HCT116 (cell line): ENCODE measurements at regions not wholly inside any gene's neighbourhood (a gene's known extent, or its start where the extent isn't known, plus 50 kb on each side); places are given as distances from the start of the nearest gene placed in this dataset.

Source experiments
- ATAC-seq: fragments of 200-7000 bp; cut with Tn5 transposase; 2 replicates; pipeline ENCODE4 v1.9.1; 2020; ENCODE audit warnings: mild to moderate bottlenecking, moderate library complexity
- BruUV-seq: library from RNA; stranded (reverse); fragments of 400-500 nt; replicated peaks from 2 replicates; lab custom pipeline; 2021; lab: Mats Ljungman, UMichigan
- CTCF ChIA-PET: fragments of 300-600 bp; sonication (Branson Sonifier 250); formaldehyde crosslinking; loops from one replicate; lab custom pipeline; 2021; ENCODE audit warnings: antibody characterized with exemption; lab: Charles Lee
- POLR2A ChIA-PET: fragments of 300-600, 350-600 bp; sonication (Branson Sonifier 250); formaldehyde crosslinking; loops from one replicate; lab custom pipeline; 2021; ENCODE audit warnings: antibody characterized with exemption; lab: Charles Lee
- RAD21 ChIA-PET, 2 experiments: fragments of 300-600 bp; sonication (Branson Sonifier 250); formaldehyde crosslinking; loops; one replicate each; lab custom pipeline; 2023; ENCODE audit warnings: low total read pairs in 2 of 2; ENCODE audit not compliant: uncharacterized antibody in 2 of 2, unreplicated experiment in 2 of 2, low non-redundant PET in 1 of 2; lab: Charles Lee
- DNase-seq: peaks from one replicate; pipeline ENCODE4 v3.0.0-alpha.2; 2010; ENCODE audit warnings: low read depth, low spot score
- H2AFZ ChIP-seq: fragments of 200-600 bp; shearing (Covaris generic), sonication (generic); 2 replicates; pipeline ENCODE4 v1.6.1; 2017; ENCODE audit warnings: low read depth, mixed run types, mixed read lengths, antibody characterized with exemption, low read length; ENCODE audit not compliant: poor library complexity, severe bottlenecking
- H3K27ac ChIP-seq: 2 replicates; pipeline ENCODE4 v1.5.1; 2012; ENCODE audit warnings: low read depth, low read length
- H3K27me3 ChIP-seq: fragments of 200-600 bp; sonication (generic); 2 replicates; pipeline ENCODE4 v1.6.1; 2016; ENCODE audit warnings: mixed run types, low read length, mixed read lengths; ENCODE audit not compliant: insufficient read depth
- H3K36me3 ChIP-seq, 2 experiments: fragments of 200-500 bp in 1 of 2; fragments of 200-600 bp in 1 of 2; sonication (Bioruptor generic) in 1 of 2; sonication (generic) in 1 of 2; 2 replicates each; pipeline versions ENCODE4 v1.5.1 to v1.6.1; 2014 to 2016; ENCODE audit warnings: low read length in 2 of 2, inconsistent platforms in 1 of 2, mixed read lengths in 1 of 2, mixed run types in 1 of 2; ENCODE audit not compliant: insufficient read depth in 2 of 2, control insufficient read depth in 1 of 2
- H3K4me1 ChIP-seq, 2 experiments: fragments of 200-600 bp in 1 of 2; sonication (generic) in 1 of 2; 2 replicates each; pipeline versions ENCODE4 v1.5.1 to v1.6.1; 2012 to 2017; ENCODE audit warnings: low read length in 2 of 2, inconsistent platforms in 1 of 2, mild to moderate bottlenecking in 1 of 2, mixed read lengths in 1 of 2, mixed run types in 1 of 2, moderate library complexity in 1 of 2; ENCODE audit not compliant: insufficient read depth in 2 of 2, control insufficient read depth in 1 of 2
- H3K4me2 ChIP-seq: fragments of 200-600 bp; sonication (generic); 2 replicates; pipeline ENCODE4 v1.6.1; 2017; ENCODE audit warnings: mixed run types, low read length, mixed read lengths
- H3K4me3 ChIP-seq, 2 experiments: fragments of 200-600 bp in 1 of 2; sonication (generic) in 1 of 2; replicated peaks in 1 of 2; 2 replicates each; pipeline ENCODE4 v1.5.1; 2011 to 2016; ENCODE audit warnings: low read length in 2 of 2, control low read depth in 1 of 2, low read depth in 1 of 2, mild to moderate bottlenecking in 1 of 2, mixed read lengths in 1 of 2, mixed run types in 1 of 2
- H3K79me2 ChIP-seq: fragments of 200-600 bp; sonication (generic); 2 replicates; pipeline ENCODE4 v1.6.1; 2017; ENCODE audit warnings: mild to moderate bottlenecking, mixed run types, low read length, moderate library complexity, mixed read lengths; ENCODE audit not compliant: insufficient read depth
- H3K9ac ChIP-seq: fragments of 200-600 bp; sonication (generic); 2 replicates; pipeline ENCODE4 v1.6.1; 2016; ENCODE audit warnings: low read length, mixed read lengths
- H3K9me2 ChIP-seq: fragments of 200-600 bp; sonication (generic), shearing (Covaris generic); 2 replicates; pipeline ENCODE4 v1.6.1; 2017; ENCODE audit warnings: mixed run types, mild to moderate bottlenecking, moderate library complexity; ENCODE audit not compliant: insufficient read depth
- H3K9me3 ChIP-seq, 2 experiments: fragments of 200-500 bp in 1 of 2; fragments of 200-600 bp in 1 of 2; sonication (Bioruptor generic) in 1 of 2; sonication (generic) in 1 of 2; 2 replicates each; pipeline ENCODE4 v1.6.1; 2014 to 2017; ENCODE audit warnings: low read length in 2 of 2, mixed read lengths in 2 of 2, inconsistent platforms in 1 of 2, low read depth in 1 of 2, mild to moderate bottlenecking in 1 of 2, mixed run types in 1 of 2, moderate library complexity in 1 of 2; ENCODE audit not compliant: control insufficient read depth in 1 of 2, insufficient read depth in 1 of 2
- H4K20me1 ChIP-seq: fragments of 200-600 bp; sonication (generic), shearing (Covaris generic); 2 replicates; pipeline ENCODE4 v1.6.1; 2017; ENCODE audit warnings: mixed run types, mild to moderate bottlenecking, moderate library complexity; ENCODE audit not compliant: insufficient read depth
- EZH2 ChIP-seq: fragments of 200-600 bp; sonication (generic); IDR thresholded peaks from 2 replicates; pipeline ENCODE4 v1.6.1; 2017; ENCODE audit warnings: antibody characterized with exemption, mixed run types
- POLR2AphosphoS5 ChIP-seq: IDR thresholded peaks from 2 replicates; pipeline ENCODE4 v1.6.1; 2011; ENCODE audit warnings: mild to moderate bottlenecking, low read depth, low read length, moderate library complexity
- intact Hi-C: fragments of 100-400 bp; cut with micrococcal nuclease; formaldehyde crosslinking; loops from 2 replicates; pipeline ENCODE4 v1.10.0; 2022
- TF ChIP-seq, protein P1 (sequence below), 3 experiments: fragments of 200-600 bp in 1 of 3; sonication (generic) in 1 of 3; IDR thresholded peaks in 2 of 3; conservative IDR thresholded peaks in 1 of 3; 2 replicates each; pipeline ENCODE4 v1.5.1; 2012 to 2017; ENCODE audit warnings: low read depth in 2 of 3, low read length in 2 of 3, antibody characterized with exemption in 1 of 3, borderline replicate concordance in 1 of 3, control low read depth in 1 of 3, mild to moderate bottlenecking in 1 of 3, mixed read lengths in 1 of 3, mixed run types in 1 of 3, moderate library complexity in 1 of 3; ENCODE audit not compliant: insufficient read depth in 1 of 3
- TF ChIP-seq, protein P2 (sequence below): IDR thresholded peaks from 2 replicates; pipeline ENCODE4 v1.6.1; 2012

- ChIA-PET POLR2A (no interaction called here), RAD21 (no interaction called here), CTCF (no interaction called here)
- 0 out of 4 replicates have a peak, but pooled peaks cover 0 to 3% of the 10 kb centered on the region in 2 experiments for H3K4me1 ChIP-seq
- TF ChIP-seq POLR2AphosphoS5, result no peak
- H3K9me2 ChIP-seq, result no peaks in the 10 kb centered on the region
- H3K4me3 ChIP-seq, result no peak overlapping the region
- intact Hi-C loops, result no loop called here
- H3K9me3 ChIP-seq, result no peaks in the 10 kb centered on the region
- no peak overlapping the region for H3K9ac ChIP-seq
- no peak overlapping the region for H3K4me2 ChIP-seq
- no peak overlapping the region for H2AFZ ChIP-seq
- no peaks in the 10 kb centered on the region for H4K20me1 ChIP-seq
- no peak for DNase-seq
- no peaks in the 10 kb centered on the region for H3K79me2 ChIP-seq
- no peak for ATAC-seq
- H3K27ac ChIP-seq, result no peak overlapping the region
- no peaks in the 10 kb centered on the region for H3K36me3 ChIP-seq
- no TSS peak for BruUV-seq
- no peaks in the 10 kb centered on the region for H3K27me3 ChIP-seq
Measured at GRCh38 chr2:138124521-138124920, 160.2 kb downstream of the HNMT start.

- H2AFZ ChIP-seq, result no peak overlapping the region
- CTCF ChIA-PET, result no interaction called here
- RAD21 ChIA-PET, result no interaction called here
- intact Hi-C loops, result no loop called here
- H3K27ac ChIP-seq, result no peak overlapping the region
- ATAC-seq (no peak), DNase-seq (no peak)
- H3K27me3 ChIP-seq, result no peaks in the 10 kb centered on the region
- POLR2A ChIA-PET, result no interaction called here
- no peaks in the 10 kb centered on the region for H4K20me1 ChIP-seq
- no peaks in the 10 kb centered on the region for H3K9me3 ChIP-seq
- no peak overlapping the region for H3K4me3 ChIP-seq
- no peak overlapping the region for H3K9ac ChIP-seq
- BruUV-seq, result no TSS peak
- no peaks in the 10 kb centered on the region for H3K9me2 ChIP-seq
- TF ChIP-seq, protein P1, sequence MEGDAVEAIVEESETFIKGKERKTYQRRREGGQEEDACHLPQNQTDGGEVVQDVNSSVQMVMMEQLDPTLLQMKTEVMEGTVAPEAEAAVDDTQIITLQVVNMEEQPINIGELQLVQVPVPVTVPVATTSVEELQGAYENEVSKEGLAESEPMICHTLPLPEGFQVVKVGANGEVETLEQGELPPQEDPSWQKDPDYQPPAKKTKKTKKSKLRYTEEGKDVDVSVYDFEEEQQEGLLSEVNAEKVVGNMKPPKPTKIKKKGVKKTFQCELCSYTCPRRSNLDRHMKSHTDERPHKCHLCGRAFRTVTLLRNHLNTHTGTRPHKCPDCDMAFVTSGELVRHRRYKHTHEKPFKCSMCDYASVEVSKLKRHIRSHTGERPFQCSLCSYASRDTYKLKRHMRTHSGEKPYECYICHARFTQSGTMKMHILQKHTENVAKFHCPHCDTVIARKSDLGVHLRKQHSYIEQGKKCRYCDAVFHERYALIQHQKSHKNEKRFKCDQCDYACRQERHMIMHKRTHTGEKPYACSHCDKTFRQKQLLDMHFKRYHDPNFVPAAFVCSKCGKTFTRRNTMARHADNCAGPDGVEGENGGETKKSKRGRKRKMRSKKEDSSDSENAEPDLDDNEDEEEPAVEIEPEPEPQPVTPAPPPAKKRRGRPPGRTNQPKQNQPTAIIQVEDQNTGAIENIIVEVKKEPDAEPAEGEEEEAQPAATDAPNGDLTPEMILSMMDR (IDR thresholded peaks at IDR 0.05 in 2 of 3, conservative IDR thresholded peaks at IDR 0.05 in 1 of 3; ENCODE audit: borderline replicate concordance in 1 of 3, insufficient read depth in 1 of 3, low read depth in 2 of 3, low read length in 2 of 3), result no peak
- no peak for TF ChIP-seq EZH2
- TF ChIP-seq, protein P2, sequence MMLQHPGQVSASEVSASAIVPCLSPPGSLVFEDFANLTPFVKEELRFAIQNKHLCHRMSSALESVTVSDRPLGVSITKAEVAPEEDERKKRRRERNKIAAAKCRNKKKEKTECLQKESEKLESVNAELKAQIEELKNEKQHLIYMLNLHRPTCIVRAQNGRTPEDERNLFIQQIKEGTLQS, result no peak
- H3K4me1 ChIP-seq, result 0 out of 4 replicates have a peak, but pooled peaks cover 0 to 3% of the 10 kb centered on the region in 2 experiments
- no peak overlapping the region for H3K4me2 ChIP-seq
- H3K36me3 ChIP-seq, result no peaks in the 10 kb centered on the region
- H3K79me2 ChIP-seq, result no peaks in the 10 kb centered on the region
Measured at GRCh38 chr2:138125306-138126288, 161.3 kb downstream of the HNMT start.
